AG04450 (cell line): ENCODE measurements at regions not wholly inside any gene's neighbourhood (a gene's known extent, or its start where the extent isn't known, plus 50 kb on each side); places are given as distances from the start of the nearest gene placed in this dataset.

ENCODE experiments used
- CTCF ChIA-PET: fragments of 300-600, 350-600 bp; formaldehyde crosslinking; extraction: SDS; loops from one replicate; lab custom pipeline; 2022; ENCODE audit warnings: antibody characterized with exemption, inconsistent platforms; lab: Charles Lee
- POLR2A ChIA-PET: fragments of 350-600 bp; formaldehyde crosslinking; extraction: SDS; loops from one replicate; lab custom pipeline; 2021; ENCODE audit warnings: antibody characterized with exemption, inconsistent platforms; lab: Yijun Ruan, JAX
- DNase-seq: peaks from one replicate; pipeline ENCODE4 v3.0.0-alpha.2; 2011; ENCODE audit warnings: low read depth, low spot score
- H3K27ac ChIP-seq: one replicate; pipeline ENCODE4 v1.5.1; 2012; ENCODE audit warnings: low read depth, low read length, control low read depth
- H3K27me3 ChIP-seq: one replicate; pipeline ENCODE4 v1.6.0; 2012; ENCODE audit warnings: low read length; ENCODE audit not compliant: control insufficient read depth, insufficient read depth
- H3K4me3 ChIP-seq: 2 replicates; pipeline ENCODE4 v1.5.1; 2011; ENCODE audit warnings: mild to moderate bottlenecking, low read depth, low read length, control low read depth
- H3K9me3 ChIP-seq: 2 replicates; pipeline ENCODE4 v1.5.1; 2012; ENCODE audit warnings: low read length; ENCODE audit not compliant: control insufficient read depth, insufficient read depth
- CTCF ChIP-seq: IDR thresholded peaks from 2 replicates; pipeline ENCODE4 v1.5.1; 2011; ENCODE audit warnings: low read depth, low read length, control low read depth, inconsistent platforms

- H3K4me3 ChIP-seq = no peak overlapping the region
- ChIA-PET POLR2A (interaction anchor here (0.6 kb wide), 1 partner anchor 252 kb away, joined by 6 read pairs; no protein-coding TSS in a partner anchor), CTCF (interaction anchor here (0.6 to 0.8 kb wide), 2 partner anchors 98 to 258 kb away, joined by 3 read pairs; no protein-coding TSS in a partner anchor)
- no peaks in the 10 kb centered on the region for H3K27me3 ChIP-seq
- TF ChIP-seq CTCF = no peak
- no peak overlapping the region for H3K27ac ChIP-seq
- DNase-seq = no peak
- no peaks in the 10 kb centered on the region; the same call in 1 of the 2 replicates for H3K9me3 ChIP-seq
These were observed 165.3 kb downstream of the BTC start for GRCh38 chr4:74628852-74629620.

GRCh38 chr4:74630551-74630950 is 163.8 kb downstream of the BTC start:
- DNase-seq = no peak
- H3K9me3 ChIP-seq = no peaks in the 10 kb centered on the region; the same call in 1 of the 2 replicates
- no peak overlapping the region for H3K27ac ChIP-seq
- CTCF ChIA-PET = no interaction called here
- no peak for TF ChIP-seq CTCF
- POLR2A ChIA-PET = no interaction called here
- no peak overlapping the region for H3K4me3 ChIP-seq
- no peaks in the 10 kb centered on the region for H3K27me3 ChIP-seq

GRCh38 chr4:74631338-74631737 is 163.0 kb downstream of the BTC start:
- Histone ChIP-seq H3K4me3 (no peak overlapping the region), H3K9me3 (no peaks in the 10 kb centered on the region; the same call in 1 of the 2 replicates), H3K27me3 (no peaks in the 10 kb centered on the region), H3K27ac (no peak overlapping the region)
- ChIA-PET CTCF (interaction anchor here (0.7 to 0.9 kb wide), 2 partner anchors 45 to 255 kb away, joined by 3 to 4 read pairs; no protein-coding TSS in a partner anchor), POLR2A (no interaction called here)
- no peak for DNase-seq
- no peak for TF ChIP-seq CTCF

GRCh38 chr4:74631988-74632387 is 162.3 kb downstream of the BTC start:
- CTCF ChIA-PET = interaction anchor here (0.9 kb wide), 2 partner anchors 9 to 44 kb away, joined by 3 read pairs; no protein-coding TSS in a partner anchor
- Histone ChIP-seq H3K27ac (no peak overlapping the region), H3K27me3 (no peaks in the 10 kb centered on the region), H3K9me3 (no peaks in the 10 kb centered on the region; the same call in 1 of the 2 replicates), H3K4me3 (no peak overlapping the region)
- DNase-seq = no peak
- TF ChIP-seq CTCF = no peak
- POLR2A ChIA-PET = no interaction called here

- H3K27ac ChIP-seq = no peak overlapping the region
- DNase-seq = peak; percentile 62
- no peaks in the 10 kb centered on the region; the same call in 1 of the 2 replicates for H3K9me3 ChIP-seq
- no peaks in the 10 kb centered on the region for H3K27me3 ChIP-seq
- CTCF ChIA-PET = interaction anchor here (0.6 to 0.9 kb wide), 2 partner anchors 10 to 49 kb away, joined by 3 read pairs; no protein-coding TSS in a partner anchor
- H3K4me3 ChIP-seq = no peak overlapping the region
- POLR2A ChIA-PET = no interaction called here
- no peak for TF ChIP-seq CTCF
These were observed 161.7 kb downstream of the BTC start for GRCh38 chr4:74632634-74633033.
